Endodermal cell (in vitro differentiated cells): ENCODE measurements at regions not wholly inside any gene's neighbourhood (a gene's known extent, or its start where the extent isn't known, plus 50 kb on each side); places are given as distances from the start of the nearest gene placed in this dataset.
"Not testable (repeated sequence)": the region's sequence is repeated elsewhere in the genome, so short reads cannot be mapped to it uniquely, and the experiment has no call there.

Experiments used
- DNase-seq: peaks from one replicate; pipeline ENCODE4 v3.0.0-alpha.2; 2017
- H3K27ac ChIP-seq: 2 replicates; pipeline ENCODE4 v1.5.1; 2013; ENCODE audit warnings: mild to moderate bottlenecking, low read depth, low read length, moderate library complexity
- H3K27me3 ChIP-seq: 2 replicates; pipeline ENCODE4 v1.6.1; 2013; ENCODE audit warnings: mild to moderate bottlenecking, low read length, moderate library complexity; ENCODE audit not compliant: insufficient read depth, control insufficient read depth, poor library complexity, severe bottlenecking
- H3K36me3 ChIP-seq: 2 replicates; pipeline ENCODE4 v1.7.0; 2013; ENCODE audit warnings: mild to moderate bottlenecking, low read length, moderate library complexity; ENCODE audit not compliant: control insufficient read depth, insufficient read depth
- H3K4me1 ChIP-seq: one replicate; pipeline ENCODE4 v1.7.0; 2013; ENCODE audit warnings: low read length; ENCODE audit not compliant: control insufficient read depth, insufficient read depth
- H3K4me3 ChIP-seq: 2 replicates; pipeline ENCODE4 v1.5.1; 2013; ENCODE audit warnings: mild to moderate bottlenecking, low read length, moderate library complexity
- H3K9ac ChIP-seq: 2 replicates; pipeline ENCODE4 v1.6.1; 2013; ENCODE audit warnings: mild to moderate bottlenecking, low read length, moderate library complexity; ENCODE audit not compliant: poor library complexity, severe bottlenecking; ENCODE audit errors: extremely low read depth
- H3K9me3 ChIP-seq: 2 replicates; pipeline ENCODE4 v1.6.1; 2013; ENCODE audit warnings: mild to moderate bottlenecking, low read length, moderate library complexity; ENCODE audit not compliant: control insufficient read depth
- H3K27ac Mint-ChIP-seq: 2 replicates; pipeline ENCODE4 v1.8.0; 2020; ENCODE audit warnings: mixed read lengths
- H3K27me3 Mint-ChIP-seq: 2 replicates; pipeline ENCODE4 v1.8.0; 2021; ENCODE audit warnings: mild to moderate bottlenecking, mixed read lengths; ENCODE audit not compliant: insufficient read depth
- H3K36me3 Mint-ChIP-seq: 2 replicates; pipeline ENCODE4 v1.8.0; 2020; ENCODE audit warnings: low read depth, mixed read lengths
- H3K4me1 Mint-ChIP-seq: 2 replicates; pipeline ENCODE4 v1.8.0; 2020; ENCODE audit warnings: mixed read lengths
- H3K4me3 Mint-ChIP-seq: 2 replicates; pipeline ENCODE4 v1.8.0; 2020; ENCODE audit warnings: mild to moderate bottlenecking, moderate library complexity, mixed read lengths
- H3K9me3 Mint-ChIP-seq: 2 replicates; pipeline ENCODE4 v1.8.0; 2020; ENCODE audit warnings: mild to moderate bottlenecking, mixed read lengths
- WGBS, 2 experiments: methylation state at CpG; one replicate each; pipeline versions ENCODE4 v1.1.5 to v1.1.7; 2013; ENCODE audit warnings: missing lambda C conversion rate in 2 of 2, mixed read lengths in 1 of 2; ENCODE audit not compliant: insufficient coverage in 1 of 2, insufficient read length in 1 of 2; 5-methylcytosine and 5-hydroxymethylcytosine counted together
- TF ChIP-seq, protein P1 (sequence below): fragments of 200-600 bp; sonication (generic); conservative IDR thresholded peaks from 2 replicates; pipeline ENCODE4 v1.5.0; 2021; ENCODE audit warnings: antibody characterized with exemption, mild to moderate bottlenecking

DNA sequence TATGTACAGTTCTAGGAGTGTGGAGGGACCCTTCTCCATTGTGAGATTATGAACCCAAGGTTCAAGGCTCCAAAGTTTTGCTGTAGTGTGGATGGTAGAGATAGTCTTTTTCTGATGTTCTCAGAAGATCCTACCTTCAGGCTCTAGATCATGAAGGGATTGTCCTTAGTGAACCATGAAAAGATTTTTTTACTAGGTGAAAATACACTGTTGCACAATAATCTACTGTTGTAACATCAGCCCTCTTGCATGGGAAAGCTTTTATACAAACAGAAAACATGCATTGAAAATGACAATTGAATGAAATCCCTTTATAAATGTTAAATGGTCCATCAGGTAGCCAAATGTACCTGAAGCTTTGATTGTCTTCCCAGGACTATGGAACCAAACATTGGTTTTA is 177.8 kb downstream of the FAM76B start:
- Mint-ChIP-seq H3K27ac (no peak overlapping the region), H3K27me3 (no peaks in the 10 kb centered on the region), H3K4me3 (no peak overlapping the region), H3K36me3 (no peaks in the 10 kb centered on the region), H3K4me1 (peaks cover 4% of the 10 kb centered on the region), H3K9me3 (no peaks in the 10 kb centered on the region)
- no peak for DNase-seq
- H3K27ac ChIP-seq = no peak overlapping the region
- no peaks in the 10 kb centered on the region for H3K36me3 ChIP-seq
- H3K9ac ChIP-seq = no peak overlapping the region
- no peak overlapping the region for H3K4me3 ChIP-seq
- H3K4me1 ChIP-seq = peaks cover 4% of the 10 kb centered on the region
- H3K27me3 ChIP-seq = no peaks in the 10 kb centered on the region
- TF ChIP-seq, protein P1, sequence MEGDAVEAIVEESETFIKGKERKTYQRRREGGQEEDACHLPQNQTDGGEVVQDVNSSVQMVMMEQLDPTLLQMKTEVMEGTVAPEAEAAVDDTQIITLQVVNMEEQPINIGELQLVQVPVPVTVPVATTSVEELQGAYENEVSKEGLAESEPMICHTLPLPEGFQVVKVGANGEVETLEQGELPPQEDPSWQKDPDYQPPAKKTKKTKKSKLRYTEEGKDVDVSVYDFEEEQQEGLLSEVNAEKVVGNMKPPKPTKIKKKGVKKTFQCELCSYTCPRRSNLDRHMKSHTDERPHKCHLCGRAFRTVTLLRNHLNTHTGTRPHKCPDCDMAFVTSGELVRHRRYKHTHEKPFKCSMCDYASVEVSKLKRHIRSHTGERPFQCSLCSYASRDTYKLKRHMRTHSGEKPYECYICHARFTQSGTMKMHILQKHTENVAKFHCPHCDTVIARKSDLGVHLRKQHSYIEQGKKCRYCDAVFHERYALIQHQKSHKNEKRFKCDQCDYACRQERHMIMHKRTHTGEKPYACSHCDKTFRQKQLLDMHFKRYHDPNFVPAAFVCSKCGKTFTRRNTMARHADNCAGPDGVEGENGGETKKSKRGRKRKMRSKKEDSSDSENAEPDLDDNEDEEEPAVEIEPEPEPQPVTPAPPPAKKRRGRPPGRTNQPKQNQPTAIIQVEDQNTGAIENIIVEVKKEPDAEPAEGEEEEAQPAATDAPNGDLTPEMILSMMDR = no peak
- no peaks in the 10 kb centered on the region for H3K9me3 ChIP-seq

DNA sequence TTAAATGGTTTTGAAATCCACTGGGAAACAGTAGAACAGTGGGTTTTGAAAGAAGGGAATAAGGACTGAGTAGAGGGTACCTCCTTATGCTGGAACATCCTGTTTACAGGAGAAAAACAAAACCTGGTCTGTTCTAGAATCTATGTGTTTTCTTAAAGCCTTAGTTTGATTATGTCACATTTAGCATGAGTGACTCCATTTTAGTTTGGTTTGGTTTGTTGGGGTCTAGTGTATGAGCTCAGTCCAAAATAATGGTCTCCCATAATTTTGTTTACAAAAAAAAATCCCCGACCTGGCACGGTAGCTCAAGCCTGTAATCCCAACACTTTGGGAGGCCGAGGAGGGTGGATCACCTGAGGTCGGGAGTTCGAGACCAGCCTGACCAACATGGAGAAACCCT is 179.4 kb downstream of the FAM76B start:
- not testable (repeated sequence) for H3K27ac ChIP-seq, H3K27ac Mint-ChIP-seq, H3K27me3 ChIP-seq, H3K4me1 Mint-ChIP-seq, H3K9ac ChIP-seq, H3K4me1 ChIP-seq, H3K9me3 Mint-ChIP-seq, H3K36me3 ChIP-seq, DNase-seq, H3K9me3 ChIP-seq, H3K27me3 Mint-ChIP-seq, H3K4me3 ChIP-seq, H3K4me3 Mint-ChIP-seq, H3K36me3 Mint-ChIP-seq
- 88 to 100% methylated on average over 3 to 5 of the region's 5 CpGs for WGBS, 2 experiments

DNA sequence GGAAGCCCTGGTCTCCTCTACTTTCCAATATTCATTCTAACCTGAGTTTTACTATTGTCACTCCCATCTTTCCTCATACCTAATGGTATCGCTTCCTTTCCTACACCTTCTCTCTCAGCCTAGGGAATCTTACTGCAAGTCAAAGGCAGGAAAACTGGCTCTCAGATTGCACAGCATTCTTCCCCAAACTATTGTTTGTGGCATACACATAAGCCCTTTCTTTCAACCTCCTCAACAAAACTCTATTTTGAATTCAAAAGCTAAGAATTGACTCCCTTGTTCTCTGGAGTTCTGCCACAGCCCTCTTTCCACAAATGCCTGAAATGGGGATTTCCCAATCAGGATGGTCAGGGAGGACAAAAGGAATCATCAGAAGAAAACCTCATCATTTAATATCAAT is 181.5 kb downstream of the FAM76B start:
- Histone ChIP-seq H3K27ac (no peak overlapping the region), H3K36me3 (no peaks in the 10 kb centered on the region), H3K9ac (no peak overlapping the region), H3K9me3 (no peaks in the 10 kb centered on the region), H3K4me1 (peaks cover 4% of the 10 kb centered on the region), H3K27me3 (no peaks in the 10 kb centered on the region), H3K4me3 (no peak overlapping the region)
- Mint-ChIP-seq H3K36me3 (no peaks in the 10 kb centered on the region), H3K4me3 (no peak overlapping the region), H3K27me3 (no peaks in the 10 kb centered on the region), H3K4me1 (peaks cover 10% of the 10 kb centered on the region), H3K27ac (no peak overlapping the region), H3K9me3 (no peaks in the 10 kb centered on the region)
- TF ChIP-seq, protein P1 = no peak
- DNase-seq = no peak
- WGBS, 2 experiments = 92 to 98% methylated on average over 1 of the region's 1 CpG

DNA sequence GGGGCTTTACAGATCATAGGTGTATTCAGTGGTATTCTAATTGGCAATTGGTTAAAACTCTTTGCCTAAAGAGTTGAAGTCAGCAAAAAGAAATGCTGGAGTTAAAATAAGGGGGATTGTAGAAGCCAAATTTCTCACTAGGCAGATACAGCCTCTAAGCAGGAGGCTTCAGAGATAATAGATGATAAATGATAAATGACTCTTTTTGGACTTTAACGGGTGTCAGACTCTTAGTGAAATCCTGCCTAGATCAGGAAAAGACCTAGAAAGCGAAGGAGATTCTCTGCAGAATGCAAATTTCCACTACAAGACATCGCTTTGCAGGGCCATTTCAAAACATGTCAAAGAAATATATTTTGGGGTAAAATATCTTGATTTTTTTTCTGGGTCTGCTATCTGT is 182.8 kb downstream of the FAM76B start:
- Mint-ChIP-seq H3K4me3 (no peak overlapping the region), H3K27ac (no peak overlapping the region), H3K4me1 (peaks cover 10% of the 10 kb centered on the region), H3K9me3 (no peaks in the 10 kb centered on the region), H3K36me3 (no peaks in the 10 kb centered on the region), H3K27me3 (no peaks in the 10 kb centered on the region)
- H3K36me3 ChIP-seq = no peaks in the 10 kb centered on the region
- H3K4me3 ChIP-seq = no peak overlapping the region
- H3K9ac ChIP-seq = no peak overlapping the region
- H3K27me3 ChIP-seq = no peaks in the 10 kb centered on the region
- TF ChIP-seq, protein P1 = no peak
- H3K9me3 ChIP-seq = no peaks in the 10 kb centered on the region
- H3K27ac ChIP-seq = no peak overlapping the region
- WGBS, 2 experiments = 96 to 100% methylated on average over 3 of the region's 3 CpGs
- no peak for DNase-seq
- H3K4me1 ChIP-seq = peaks cover 4% of the 10 kb centered on the region
